ENCODE measurements at regions not wholly inside any gene's neighbourhood (a gene's known extent, or its start where the extent isn't known, plus 50 kb on each side); places are given as distances from the start of the nearest gene placed in this dataset.

- no peaks in the 10 kb centered on the region for H3K9me2 ChIP-seq (replicated peaks; ENCODE audit: control insufficient read depth, low read length)
- no peaks in the 10 kb centered on the region for H3K79me2 ChIP-seq (ENCODE audit: control insufficient read depth, low read length)
- H3K4me1 ChIP-seq (ENCODE audit: control insufficient read depth, low read length) = no peaks in the 10 kb centered on the region
- H4K20me1 ChIP-seq (ENCODE audit: control insufficient read depth, insufficient read depth, low read depth, low read length) = no peaks in the 10 kb centered on the region
- no peak overlapping the region for H3K4me2 ChIP-seq (ENCODE audit: low read length)
- H3K9me3 ChIP-seq (ENCODE audit: control insufficient read depth, insufficient read depth, low read length) = no peaks in the 10 kb centered on the region
- TF ChIP-seq CTCF (IDR thresholded peaks at IDR 0.05; ENCODE audit: low read depth, low read length, poor library complexity, severe bottlenecking) = no peak
- TF ChIP-seq EZH2phosphoT487 (IDR thresholded peaks at IDR 0.05; ENCODE audit: borderline replicate concordance, low read length) = no peak
- H3K4me3 ChIP-seq (ENCODE audit: low read length) = no peak overlapping the region
- no peaks in the 10 kb centered on the region for H3K36me3 ChIP-seq (ENCODE audit: control insufficient read depth, low read length)
- no peaks in the 10 kb centered on the region for H3K27me3 ChIP-seq (ENCODE audit: control insufficient read depth, low read length)
- H3F3A ChIP-seq (ENCODE audit: control insufficient read depth, insufficient read depth) = no peaks in the 10 kb centered on the region
- H3K27ac ChIP-seq (ENCODE audit: low read depth, low read length) = no peak overlapping the region
Observed at GRCh38 chr9:87237336-87237735, 260.3 kb upstream of the DAPK1 start.

- no peaks in the 10 kb centered on the region for H3K9me3 ChIP-seq (ENCODE audit: control insufficient read depth, insufficient read depth, low read length)
- no peak overlapping the region for H3K4me3 ChIP-seq (ENCODE audit: low read length)
- no peak overlapping the region for H3K4me2 ChIP-seq (ENCODE audit: low read length)
- no peaks in the 10 kb centered on the region for H3K79me2 ChIP-seq (ENCODE audit: control insufficient read depth, low read length)
- no peaks in the 10 kb centered on the region for H3F3A ChIP-seq (ENCODE audit: control insufficient read depth, insufficient read depth)
- no peaks in the 10 kb centered on the region for H4K20me1 ChIP-seq (ENCODE audit: control insufficient read depth, insufficient read depth, low read depth, low read length)
- H3K27ac ChIP-seq (ENCODE audit: low read depth, low read length) = no peak overlapping the region
- H3K27me3 ChIP-seq (ENCODE audit: control insufficient read depth, low read length) = no peaks in the 10 kb centered on the region
- TF ChIP-seq CTCF (IDR thresholded peaks at IDR 0.05; ENCODE audit: low read depth, low read length, poor library complexity, severe bottlenecking) = no peak
- no peak for TF ChIP-seq EZH2phosphoT487 (IDR thresholded peaks at IDR 0.05; ENCODE audit: borderline replicate concordance, low read length)
- H3K9me2 ChIP-seq (replicated peaks; ENCODE audit: control insufficient read depth, low read length) = no peaks in the 10 kb centered on the region
- no peaks in the 10 kb centered on the region for H3K36me3 ChIP-seq (ENCODE audit: control insufficient read depth, low read length)
- no peaks in the 10 kb centered on the region for H3K4me1 ChIP-seq (ENCODE audit: control insufficient read depth, low read length)
Observed at GRCh38 chr9:87238545-87238944, 259.1 kb upstream of the DAPK1 start.

- TF ChIP-seq EZH2phosphoT487 (IDR thresholded peaks at IDR 0.05; ENCODE audit: borderline replicate concordance, low read length) (no peak), CTCF (IDR thresholded peaks at IDR 0.05; ENCODE audit: low read depth, low read length, poor library complexity, severe bottlenecking) (no peak)
- H3K9me2 ChIP-seq (replicated peaks; ENCODE audit: control insufficient read depth, low read length) = no peaks in the 10 kb centered on the region
- H3K4me3 ChIP-seq (ENCODE audit: low read length) = no peak overlapping the region
- no peaks in the 10 kb centered on the region for H3K9me3 ChIP-seq (ENCODE audit: control insufficient read depth, insufficient read depth, low read length)
- no peak overlapping the region for H3K4me2 ChIP-seq (ENCODE audit: low read length)
- H3K27me3 ChIP-seq (ENCODE audit: control insufficient read depth, low read length) = no peaks in the 10 kb centered on the region
- no peaks in the 10 kb centered on the region for H3K79me2 ChIP-seq (ENCODE audit: control insufficient read depth, low read length)
- no peaks in the 10 kb centered on the region for H4K20me1 ChIP-seq (ENCODE audit: control insufficient read depth, insufficient read depth, low read depth, low read length)
- H3K4me1 ChIP-seq (ENCODE audit: control insufficient read depth, low read length) = no peaks in the 10 kb centered on the region
- H3K36me3 ChIP-seq (ENCODE audit: control insufficient read depth, low read length) = no peaks in the 10 kb centered on the region
- no peak overlapping the region for H3K27ac ChIP-seq (ENCODE audit: low read depth, low read length)
- H3F3A ChIP-seq (ENCODE audit: control insufficient read depth, insufficient read depth) = no peaks in the 10 kb centered on the region
Observed at GRCh38 chr9:87239312-87239711, 258.4 kb upstream of the DAPK1 start.

- Histone ChIP-seq H4K20me1 (ENCODE audit: control insufficient read depth, insufficient read depth, low read depth, low read length) (no peaks in the 10 kb centered on the region), H3K4me1 (ENCODE audit: control insufficient read depth, low read length) (no peaks in the 10 kb centered on the region), H3K4me2 (ENCODE audit: low read length) (no peak overlapping the region), H3K9me2 (replicated peaks; ENCODE audit: control insufficient read depth, low read length) (no peaks in the 10 kb centered on the region), H3K27ac (ENCODE audit: low read depth, low read length) (no peak overlapping the region), H3K27me3 (ENCODE audit: control insufficient read depth, low read length) (no peaks in the 10 kb centered on the region), H3K79me2 (ENCODE audit: control insufficient read depth, low read length) (no peaks in the 10 kb centered on the region), H3K4me3 (ENCODE audit: low read length) (no peak overlapping the region), H3K36me3 (ENCODE audit: control insufficient read depth, low read length) (no peaks in the 10 kb centered on the region), H3K9me3 (ENCODE audit: control insufficient read depth, insufficient read depth, low read length) (no peaks in the 10 kb centered on the region), H3F3A (ENCODE audit: control insufficient read depth, insufficient read depth) (no peaks in the 10 kb centered on the region)
- TF ChIP-seq EZH2phosphoT487 (IDR thresholded peaks at IDR 0.05; ENCODE audit: borderline replicate concordance, low read length) (no peak), CTCF (IDR thresholded peaks at IDR 0.05; ENCODE audit: low read depth, low read length, poor library complexity, severe bottlenecking) (no peak)
Observed at GRCh38 chr9:87243602-87244001, 254.1 kb upstream of the DAPK1 start.

Data from DOHH2 (cell line).